ENCODE measurements at regions not wholly inside any gene's neighbourhood (a gene's known extent, or its start where the extent isn't known, plus 50 kb on each side); places are given as distances from the start of the nearest gene placed in this dataset.

- TF ChIP-seq CTCF (IDR thresholded peaks at IDR 0.05), result no peak
- no peaks in the 10 kb centered on the region for H3K4me1 ChIP-seq (ENCODE audit: control insufficient read depth in 1 of 2, low read depth in 2 of 2)
- H3K9me3 ChIP-seq, result no peaks in the 10 kb centered on the region
- no peaks in the 10 kb centered on the region for H3K27me3 ChIP-seq (replicated peaks; ENCODE audit: insufficient read depth)
- DNase-seq (ENCODE audit: low spot score) (no peak), ATAC-seq (ENCODE audit: insufficient number of reproducible peaks, low FRiP score, low read depth) (no peak)
- no peak overlapping the region for H3K4me3 ChIP-seq
- no peaks in the 10 kb centered on the region for H3K36me3 ChIP-seq
- no peak overlapping the region for H3K27ac ChIP-seq
Measured at GRCh38 chr11:127330044-127330443, 329.5 kb upstream of the KIRREL3 start.

GRCh38 chr11:127308291-127308690, 307.7 kb upstream of the KIRREL3 start:
- ATAC-seq (ENCODE audit: insufficient number of reproducible peaks, low FRiP score, low read depth) (no peak), DNase-seq (ENCODE audit: low spot score) (no peak)
- H3K4me3 ChIP-seq, result no peak overlapping the region
- no peak overlapping the region for H3K27ac ChIP-seq
- H3K4me1 ChIP-seq (ENCODE audit: control insufficient read depth in 1 of 2, low read depth in 2 of 2), result no peaks in the 10 kb centered on the region
- no peak for TF ChIP-seq CTCF (IDR thresholded peaks at IDR 0.05)
- no peaks in the 10 kb centered on the region for H3K36me3 ChIP-seq
- no peaks in the 10 kb centered on the region for H3K27me3 ChIP-seq (replicated peaks; ENCODE audit: insufficient read depth)
- no peaks in the 10 kb centered on the region for H3K9me3 ChIP-seq

GRCh38 chr11:127307700-127308099, 307.1 kb upstream of the KIRREL3 start:
- Histone ChIP-seq H3K9me3 (no peaks in the 10 kb centered on the region), H3K4me1 (ENCODE audit: control insufficient read depth in 1 of 2, low read depth in 2 of 2) (no peaks in the 10 kb centered on the region), H3K36me3 (no peaks in the 10 kb centered on the region), H3K27ac (no peak overlapping the region), H3K4me3 (no peak overlapping the region), H3K27me3 (replicated peaks; ENCODE audit: insufficient read depth) (no peaks in the 10 kb centered on the region)
- DNase-seq (ENCODE audit: low spot score) (no peak), ATAC-seq (ENCODE audit: insufficient number of reproducible peaks, low FRiP score, low read depth) (no peak)
- TF ChIP-seq CTCF (IDR thresholded peaks at IDR 0.05), result no peak

- no peaks in the 10 kb centered on the region for H3K9me3 ChIP-seq
- H3K36me3 ChIP-seq, result no peaks in the 10 kb centered on the region
- H3K4me3 ChIP-seq, result no peak overlapping the region
- no peak overlapping the region for H3K27ac ChIP-seq
- no peak for TF ChIP-seq CTCF (IDR thresholded peaks at IDR 0.05)
- no peaks in the 10 kb centered on the region for H3K27me3 ChIP-seq (replicated peaks; ENCODE audit: insufficient read depth)
- DNase-seq (ENCODE audit: low spot score), result no peak
- no peak for ATAC-seq (ENCODE audit: insufficient number of reproducible peaks, low FRiP score, low read depth)
- no peaks in the 10 kb centered on the region for H3K4me1 ChIP-seq (ENCODE audit: control insufficient read depth in 1 of 2, low read depth in 2 of 2)
Measured at GRCh38 chr11:127304634-127305033, 304.1 kb upstream of the KIRREL3 start.

- no peak overlapping the region for H3K27ac ChIP-seq
- no peak overlapping the region for H3K4me3 ChIP-seq
- ATAC-seq (ENCODE audit: insufficient number of reproducible peaks, low FRiP score, low read depth) (no peak), DNase-seq (ENCODE audit: low spot score) (no peak)
- H3K27me3 ChIP-seq (replicated peaks; ENCODE audit: insufficient read depth), result no peaks in the 10 kb centered on the region
- no peaks in the 10 kb centered on the region for H3K9me3 ChIP-seq
- no peaks in the 10 kb centered on the region for H3K4me1 ChIP-seq (ENCODE audit: control insufficient read depth in 1 of 2, low read depth in 2 of 2)
- TF ChIP-seq CTCF (IDR thresholded peaks at IDR 0.05), result no peak
- H3K36me3 ChIP-seq, result no peaks in the 10 kb centered on the region
Measured at GRCh38 chr11:127288926-127289325, 288.4 kb upstream of the KIRREL3 start.
